B cell (primary cell): ENCODE measurements at regions not wholly inside any gene's neighbourhood (a gene's known extent, or its start where the extent isn't known, plus 50 kb on each side); places are given as distances from the start of the nearest gene placed in this dataset.

Experiments used
- ATAC-seq: fragments of 200-7000 bp; cut with Tn5 transposase; one replicate; pipeline ENCODE4 v1.10.0; 2021; ENCODE audit warnings: low read depth, mild to moderate bottlenecking, moderate number of reproducible peaks, moderate library complexity
- CTCF ChIA-PET: fragments of 350-600 bp; sonication (Branson Sonifier 250); formaldehyde crosslinking; loops from one replicate; lab custom pipeline; 2021; ENCODE audit warnings: antibody characterized with exemption, inconsistent platforms; lab: Charles Lee
- POLR2A ChIA-PET: fragments of 350-600 bp; sonication (Branson Sonifier 250); formaldehyde crosslinking; loops from one replicate; lab custom pipeline; 2021; ENCODE audit warnings: antibody characterized with exemption; lab: Charles Lee
- DNase-seq: peaks from one replicate; pipeline ENCODE4 v3.0.0; 2013
- H2AFZ ChIP-seq: 2 replicates; pipeline ENCODE4 v1.6.1; 2012; ENCODE audit warnings: mild to moderate bottlenecking, low read depth, low read length; ENCODE audit not compliant: insufficient read depth, poor library complexity, severe bottlenecking
- H3K27ac ChIP-seq, 2 donors: 1 replicate in 1 of 2; 2 replicates in 1 of 2; pipeline ENCODE4 v1.5.1; 2012 to 2013; ENCODE audit warnings: low read length in 2 of 2, mild to moderate bottlenecking in 2 of 2, moderate library complexity in 1 of 2
- H3K27me3 ChIP-seq, 4 experiments: fragments of 200-600 bp in 1 of 4; sonication (generic) in 1 of 4; replicated peaks in 1 of 4; 1 replicate in 2 of 4; 2 replicates in 2 of 4; pipeline versions ENCODE4 v1.6.1 to v1.7.0; 2013 to 2016; ENCODE audit warnings: low read length in 3 of 4, mild to moderate bottlenecking in 2 of 4, mixed read lengths in 1 of 4, moderate library complexity in 1 of 4; ENCODE audit not compliant: insufficient read depth in 4 of 4, control insufficient read depth in 3 of 4; ENCODE audit errors: control extremely low read depth in 1 of 4
- H3K36me3 ChIP-seq, 2 experiments: replicated peaks in 1 of 2; 1 replicate in 1 of 2; 2 replicates in 1 of 2; pipeline versions ENCODE4 v1.6.1 to v1.7.1; 2013; ENCODE audit warnings: low read length in 1 of 2; ENCODE audit not compliant: insufficient read depth in 2 of 2, control insufficient read depth in 1 of 2; ENCODE audit errors: control extremely low read depth in 1 of 2, extremely low read depth in 1 of 2
- H3K4me1 ChIP-seq, 2 donors: fragments of 200-600 bp in 1 of 2; sonication (generic) in 1 of 2; 1 replicate in 1 of 2; 2 replicates in 1 of 2; pipeline versions ENCODE4 v1.5.1 to v1.6.1; 2013 to 2017; ENCODE audit warnings: low read length in 2 of 2; ENCODE audit not compliant: control insufficient read depth in 2 of 2, insufficient read depth in 2 of 2
- H3K4me2 ChIP-seq: replicated peaks from 2 replicates; pipeline ENCODE3; 2012; ENCODE audit warnings: mild to moderate bottlenecking, low read depth, low read length; ENCODE audit not compliant: poor library complexity, severe bottlenecking
- H3K4me3 ChIP-seq, 5 experiments: fragments of 200-600 bp in 1 of 5; sonication (generic) in 1 of 5; 1 replicate in 3 of 5; 2 replicates in 2 of 5; pipeline versions ENCODE4 v1.5.1 to v1.7.0; 2011 to 2016; ENCODE audit warnings: low read length in 4 of 5, mild to moderate bottlenecking in 4 of 5, low read depth in 2 of 5, control low read depth in 1 of 5, moderate library complexity in 1 of 5; ENCODE audit not compliant: insufficient read depth in 1 of 5; ENCODE audit errors: control extremely low read depth in 1 of 5, extremely low read depth in 1 of 5
- H3K79me2 ChIP-seq: fragments of 200-600 bp; sonication (generic); one replicate; pipeline ENCODE4 v1.6.0; 2016; ENCODE audit warnings: low read length; ENCODE audit not compliant: control insufficient read depth, insufficient read depth
- H3K9ac ChIP-seq: fragments of 200-600 bp; sonication (generic); 2 replicates; pipeline ENCODE4 v1.6.1; 2017; ENCODE audit warnings: mild to moderate bottlenecking, low read length, moderate library complexity
- H3K9me3 ChIP-seq, 3 donors: one replicate each; pipeline versions ENCODE4 v1.6.1 to v1.7.1; 2013; ENCODE audit warnings: low read length in 2 of 3; ENCODE audit not compliant: control insufficient read depth in 2 of 3, insufficient read depth in 1 of 3; ENCODE audit errors: control extremely low read depth in 1 of 3
- H4K20me1 ChIP-seq: 2 replicates; pipeline ENCODE4 v1.6.0; 2012; ENCODE audit warnings: mild to moderate bottlenecking, low read length; ENCODE audit not compliant: insufficient read depth, control insufficient read depth, poor library complexity, severe bottlenecking
- H3K27ac Mint-ChIP-seq: one replicate; pipeline ENCODE4 v1.8.0; 2021; ENCODE audit warnings: mixed read lengths
- H3K27me3 Mint-ChIP-seq: one replicate; pipeline ENCODE4 v1.8.0; 2021; ENCODE audit warnings: mixed read lengths
- H3K4me1 Mint-ChIP-seq: one replicate; pipeline ENCODE4 v1.8.0; 2021; ENCODE audit warnings: mixed read lengths
- H3K4me3 Mint-ChIP-seq: one replicate; pipeline ENCODE4 v1.8.0; 2021; ENCODE audit warnings: mixed read lengths
- H3K9me3 Mint-ChIP-seq: one replicate; pipeline ENCODE4 v1.8.0; 2022; ENCODE audit warnings: mixed read lengths; ENCODE audit not compliant: insufficient read depth
- CTCF ChIP-seq: fragments of 200-600 bp; IDR thresholded peaks from one replicate; pipeline ENCODE4 v1.8.0; 2022; ENCODE audit warnings: antibody characterized with exemption, mild to moderate bottlenecking
- EZH2 ChIP-seq: IDR thresholded peaks from 2 replicates; pipeline ENCODE4 v1.6.1; 2012; ENCODE audit warnings: borderline replicate concordance, low read depth, mild to moderate bottlenecking, moderate library complexity, low read length; ENCODE audit not compliant: insufficient read depth, poor library complexity, severe bottlenecking
- WGBS: methylation state at CpG from one replicate; pipeline ENCODE4 v1.1.5; 2013; ENCODE audit warnings: missing lambda C conversion rate; ENCODE audit not compliant: insufficient coverage; 5-methylcytosine and 5-hydroxymethylcytosine counted together
- intact Hi-C: fragments of 100-400 bp; cut with micrococcal nuclease; formaldehyde crosslinking; loops from one replicate; pipeline ENCODE4 v1.10.0; 2022

- Histone ChIP-seq H3K9ac (no peak overlapping the region), H3K4me1 (no peaks in the 10 kb centered on the region), H3K4me3 (no peak overlapping the region), H3K79me2 (no peaks in the 10 kb centered on the region), H2AFZ (no peak overlapping the region), H3K4me2 (no peak overlapping the region), H3K9me3 (peaks cover 0 to 9% (median 0%) of the 10 kb centered on the region in 3 donors), H3K27ac (no peak overlapping the region), H3K27me3 (peaks cover 0 to 9% (median 0%) of the 10 kb centered on the region in 4 experiments), H3K36me3 (no peaks in the 10 kb centered on the region), H4K20me1 (no peaks in the 10 kb centered on the region)
- Mint-ChIP-seq H3K27ac (no peak overlapping the region), H3K27me3 (peaks cover 9% of the 10 kb centered on the region), H3K9me3 (peaks cover 2% of the 10 kb centered on the region), H3K4me1 (no peaks in the 10 kb centered on the region), H3K4me3 (no peak overlapping the region)
- CTCF ChIA-PET: interaction anchor here (0.7 kb wide), 1 partner anchor 13 kb away, joined by 3 read pairs; no protein-coding TSS in a partner anchor
- WGBS: 92% methylated on average over 6 of the region's 7 CpGs
- intact Hi-C loops: no loop called here
- no peak for DNase-seq
- POLR2A ChIA-PET: no interaction called here
- TF ChIP-seq CTCF (no peak), EZH2 (no peak)
- no peak for ATAC-seq
These were observed 99.8 kb upstream of the COPS8 start for GRCh38 chr2:236985761-236986339.

- WGBS: 100% methylated on average over 9 of the region's 10 CpGs
- ChIA-PET POLR2A (no interaction called here), CTCF (no interaction called here)
- H3K27me3 Mint-ChIP-seq: peaks cover 15% of the 10 kb centered on the region
- peaks cover 0 to 7% (median 0%) of the 10 kb centered on the region in 3 donors for H3K9me3 ChIP-seq
- peaks cover 0 to 13% (median 0%) of the 10 kb centered on the region in 4 experiments for H3K27me3 ChIP-seq
- no peak overlapping the region for H3K4me3 Mint-ChIP-seq
- H2AFZ ChIP-seq: no peak overlapping the region
- no peak overlapping the region for H3K4me3 ChIP-seq
- H3K4me1 ChIP-seq: no peaks in the 10 kb centered on the region
- H3K27ac ChIP-seq: no peak overlapping the region
- no peak overlapping the region for H3K9ac ChIP-seq
- no peak for ATAC-seq
- no peaks in the 10 kb centered on the region for H3K79me2 ChIP-seq
- no peaks in the 10 kb centered on the region for H4K20me1 ChIP-seq
- no peak overlapping the region for H3K27ac Mint-ChIP-seq
- H3K36me3 ChIP-seq: no peaks in the 10 kb centered on the region
- TF ChIP-seq EZH2: no peak
- TF ChIP-seq CTCF: no peak
- no peak for DNase-seq
- peaks cover 2% of the 10 kb centered on the region for H3K9me3 Mint-ChIP-seq
- intact Hi-C loops: no loop called here
- H3K4me1 Mint-ChIP-seq: no peaks in the 10 kb centered on the region
- H3K4me2 ChIP-seq: no peak overlapping the region
These were observed 99.0 kb upstream of the COPS8 start for GRCh38 chr2:236986524-236987330.
